Kidney (tissue), 13 donors: ENCODE measurements at regions not wholly inside any gene's neighbourhood (a gene's known extent, or its start where the extent isn't known, plus 50 kb on each side); places are given as distances from the start of the nearest gene placed in this dataset.

Source experiments
- DNase-seq, 5 donors: peaks; one replicate each; pipeline ENCODE4 v3.0.0-alpha.2; 2013 to 2020
- FAIRE-seq: peaks from 2 replicates; lab custom pipeline; 2012; peaks lifted over from hg19 to GRCh38; lab: Jason Lieb, UNC
- H3K27ac ChIP-seq, 2 donors: one replicate each; pipeline ENCODE4 v1.7.0; 2013; ENCODE audit warnings: low read depth in 2 of 2, low read length in 2 of 2, inconsistent platforms in 1 of 2
- H3K27me3 ChIP-seq: one replicate; pipeline ENCODE4 v1.7.1; 2013; ENCODE audit warnings: low read length, inconsistent platforms; ENCODE audit not compliant: control insufficient read depth, insufficient read depth
- H3K36me3 ChIP-seq, 3 donors: one replicate each; pipeline versions ENCODE4 v1.7.0 to v1.7.1; 2013; ENCODE audit warnings: low read length in 3 of 3, control low read depth in 1 of 3, inconsistent platforms in 1 of 3; ENCODE audit not compliant: insufficient read depth in 3 of 3, control insufficient read depth in 2 of 3
- H3K4me1 ChIP-seq, 3 donors: one replicate each; pipeline versions ENCODE4 v1.7.0 to v1.7.1; 2013; ENCODE audit warnings: low read length in 3 of 3, inconsistent platforms in 1 of 3, low read depth in 1 of 3; ENCODE audit not compliant: control insufficient read depth in 2 of 3, insufficient read depth in 2 of 3
- H3K4me3 ChIP-seq, 3 donors: one replicate each; pipeline versions ENCODE4 v1.7.0 to v1.8.1; 2013; ENCODE audit warnings: low read length in 3 of 3, control low read depth in 1 of 3, inconsistent platforms in 1 of 3
- H3K9ac ChIP-seq, 3 donors: one replicate each; pipeline versions ENCODE4 v1.7.0 to v1.7.1; 2013; ENCODE audit warnings: low read length in 3 of 3, control low read depth in 1 of 3, inconsistent platforms in 1 of 3
- H3K9me3 ChIP-seq, 3 donors: one replicate each; pipeline versions ENCODE4 v1.7.0 to v1.7.1; 2013; ENCODE audit warnings: low read length in 3 of 3, control low read depth in 1 of 3, inconsistent platforms in 1 of 3; ENCODE audit not compliant: control insufficient read depth in 2 of 3, insufficient read depth in 1 of 3
- CTCF ChIP-seq: IDR thresholded peaks from 3 replicates; pipeline ENCODE4 v1.5.1; 2012; ENCODE audit warnings: mild to moderate bottlenecking, moderate library complexity, borderline replicate concordance; ENCODE audit not compliant: insufficient read depth; ENCODE audit errors: extremely low read depth
- intact Hi-C: fragments of 100-400 bp; cut with DNase I; formaldehyde crosslinking; loops from one replicate; pipeline ENCODE4 v1.11.1; 2022
- donor health status: control.
- donor health status: control.
- donor health status: control.
- donor health status: control.
- donor health status: control.
- donor health status: DM: yes; HTN: yes; CAD: no.
- donor health status: Normal renal cell carcinoma (clear cell type).

GRCh38 chr9:108423433-108423832, 432.4 kb downstream of the ACTL7B start:
- Histone ChIP-seq H3K4me3 (no peak overlapping the region), H3K36me3 (no peaks in the 10 kb centered on the region), H3K4me1 (no peaks in the 10 kb centered on the region), H3K27me3 (no peaks in the 10 kb centered on the region), H3K9me3 (peaks cover 0 to 2% (median 0%) of the 10 kb centered on the region in 3 donors), H3K27ac (no peak overlapping the region), H3K9ac (no peak overlapping the region)
- DNase-seq (no peak), FAIRE-seq (no peak)
- TF ChIP-seq CTCF = no peak
- intact Hi-C loops = no loop called here

GRCh38 chr9:108419379-108419778, 436.4 kb downstream of the ACTL7B start:
- DNase-seq (no peak), FAIRE-seq (no peak)
- intact Hi-C loops = no loop called here
- Histone ChIP-seq H3K27ac (no peak overlapping the region), H3K27me3 (no peaks in the 10 kb centered on the region), H3K36me3 (no peaks in the 10 kb centered on the region), H3K9ac (no peak overlapping the region), H3K4me1 (no peaks in the 10 kb centered on the region), H3K9me3 (peaks cover 0 to 2% (median 0%) of the 10 kb centered on the region in 3 donors), H3K4me3 (no peak overlapping the region)
- no peak for TF ChIP-seq CTCF

- no peak for TF ChIP-seq CTCF
- no peak for DNase-seq
- Histone ChIP-seq H3K4me1 (no peaks in the 10 kb centered on the region), H3K27me3 (no peaks in the 10 kb centered on the region), H3K4me3 (no peak overlapping the region), H3K36me3 (no peaks in the 10 kb centered on the region), H3K27ac (no peak overlapping the region), H3K9ac (no peak overlapping the region), H3K9me3 (peaks cover 0 to 2% (median 0%) of the 10 kb centered on the region in 3 donors)
- intact Hi-C loops = no loop called here
- no peak for FAIRE-seq
Measured at GRCh38 chr9:108417726-108418125, 438.1 kb downstream of the ACTL7B start.

GRCh38 chr9:108417312-108417711, 438.5 kb downstream of the ACTL7B start:
- intact Hi-C loops = no loop called here
- no peak for TF ChIP-seq CTCF
- Histone ChIP-seq H3K27me3 (no peaks in the 10 kb centered on the region), H3K9me3 (peaks cover 0 to 2% (median 0%) of the 10 kb centered on the region in 3 donors), H3K27ac (no peak overlapping the region), H3K36me3 (no peaks in the 10 kb centered on the region), H3K9ac (no peak overlapping the region), H3K4me1 (no peaks in the 10 kb centered on the region), H3K4me3 (no peak overlapping the region)
- DNase-seq (no peak), FAIRE-seq (no peak)
